ENCODE measurements at regions not wholly inside any gene's neighbourhood (a gene's known extent, or its start where the extent isn't known, plus 50 kb on each side); places are given as distances from the start of the nearest gene placed in this dataset.
"Not testable (repeated sequence)": the region's sequence is repeated elsewhere in the genome, so short reads cannot be mapped to it uniquely, and the experiment has no call there.

DNA sequence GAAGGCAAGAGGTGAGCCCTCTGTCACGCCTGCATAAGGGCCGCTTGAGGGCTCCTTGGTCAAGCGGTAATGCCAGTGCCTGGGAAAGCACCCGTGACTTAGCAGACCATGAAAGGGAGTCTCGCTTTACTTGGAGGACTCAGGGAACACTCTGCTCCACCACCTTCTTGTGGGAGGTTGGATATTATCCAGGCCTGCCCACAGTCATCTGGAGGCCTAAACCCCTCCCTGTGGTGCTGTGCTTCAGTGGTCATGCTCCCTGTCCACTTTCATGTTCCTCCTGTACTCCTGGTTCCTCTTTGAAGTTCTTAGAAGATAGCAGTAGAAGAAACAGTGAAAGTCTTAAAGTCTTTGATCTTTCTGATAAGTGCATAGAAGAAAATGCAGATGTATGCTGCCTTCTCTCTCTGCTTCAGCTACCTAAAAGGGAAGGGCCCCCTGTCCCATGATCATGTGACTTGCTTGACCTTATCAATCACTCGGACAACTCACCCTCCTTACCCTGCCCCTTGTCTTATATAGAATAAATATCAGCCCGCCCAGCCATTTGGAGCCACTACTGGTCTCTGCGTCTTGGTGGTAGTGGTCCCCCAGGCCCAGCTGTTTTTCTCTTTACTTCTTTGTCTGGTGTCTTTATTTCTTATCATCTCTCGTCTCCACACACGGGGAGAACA, 76.8 kb upstream of the GRIN2A start:
- not testable (repeated sequence) for TF ChIP-seq EZH2phosphoT487 (IDR thresholded peaks at IDR 0.05; ENCODE audit: unreplicated experiment); EZH2 (IDR thresholded peaks at IDR 0.05; ENCODE audit: low read depth, unreplicated experiment); ZNF114 (CRISPR knock-in tag; IDR thresholded peaks at IDR 0.05); JUNB (IDR thresholded peaks at IDR 0.05; ENCODE audit: unreplicated experiment); POLR2AphosphoS5 (IDR thresholded peaks at IDR 0.05; ENCODE audit: low read depth); NANOG (IDR thresholded peaks at IDR 0.05; ENCODE audit: borderline replicate concordance); ZNF331 (CRISPR knock-in tag; IDR thresholded peaks at IDR 0.05; ENCODE audit: low read depth); STAT1 (IDR thresholded peaks at IDR 0.05; ENCODE audit: unreplicated experiment)
- TF ChIP-seq, protein P1, sequence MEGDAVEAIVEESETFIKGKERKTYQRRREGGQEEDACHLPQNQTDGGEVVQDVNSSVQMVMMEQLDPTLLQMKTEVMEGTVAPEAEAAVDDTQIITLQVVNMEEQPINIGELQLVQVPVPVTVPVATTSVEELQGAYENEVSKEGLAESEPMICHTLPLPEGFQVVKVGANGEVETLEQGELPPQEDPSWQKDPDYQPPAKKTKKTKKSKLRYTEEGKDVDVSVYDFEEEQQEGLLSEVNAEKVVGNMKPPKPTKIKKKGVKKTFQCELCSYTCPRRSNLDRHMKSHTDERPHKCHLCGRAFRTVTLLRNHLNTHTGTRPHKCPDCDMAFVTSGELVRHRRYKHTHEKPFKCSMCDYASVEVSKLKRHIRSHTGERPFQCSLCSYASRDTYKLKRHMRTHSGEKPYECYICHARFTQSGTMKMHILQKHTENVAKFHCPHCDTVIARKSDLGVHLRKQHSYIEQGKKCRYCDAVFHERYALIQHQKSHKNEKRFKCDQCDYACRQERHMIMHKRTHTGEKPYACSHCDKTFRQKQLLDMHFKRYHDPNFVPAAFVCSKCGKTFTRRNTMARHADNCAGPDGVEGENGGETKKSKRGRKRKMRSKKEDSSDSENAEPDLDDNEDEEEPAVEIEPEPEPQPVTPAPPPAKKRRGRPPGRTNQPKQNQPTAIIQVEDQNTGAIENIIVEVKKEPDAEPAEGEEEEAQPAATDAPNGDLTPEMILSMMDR (conservative IDR thresholded peaks at IDR 0.05; ENCODE audit: low read depth in 2 of 2) = not testable (repeated sequence)
- TF ChIP-seq, protein P2, sequence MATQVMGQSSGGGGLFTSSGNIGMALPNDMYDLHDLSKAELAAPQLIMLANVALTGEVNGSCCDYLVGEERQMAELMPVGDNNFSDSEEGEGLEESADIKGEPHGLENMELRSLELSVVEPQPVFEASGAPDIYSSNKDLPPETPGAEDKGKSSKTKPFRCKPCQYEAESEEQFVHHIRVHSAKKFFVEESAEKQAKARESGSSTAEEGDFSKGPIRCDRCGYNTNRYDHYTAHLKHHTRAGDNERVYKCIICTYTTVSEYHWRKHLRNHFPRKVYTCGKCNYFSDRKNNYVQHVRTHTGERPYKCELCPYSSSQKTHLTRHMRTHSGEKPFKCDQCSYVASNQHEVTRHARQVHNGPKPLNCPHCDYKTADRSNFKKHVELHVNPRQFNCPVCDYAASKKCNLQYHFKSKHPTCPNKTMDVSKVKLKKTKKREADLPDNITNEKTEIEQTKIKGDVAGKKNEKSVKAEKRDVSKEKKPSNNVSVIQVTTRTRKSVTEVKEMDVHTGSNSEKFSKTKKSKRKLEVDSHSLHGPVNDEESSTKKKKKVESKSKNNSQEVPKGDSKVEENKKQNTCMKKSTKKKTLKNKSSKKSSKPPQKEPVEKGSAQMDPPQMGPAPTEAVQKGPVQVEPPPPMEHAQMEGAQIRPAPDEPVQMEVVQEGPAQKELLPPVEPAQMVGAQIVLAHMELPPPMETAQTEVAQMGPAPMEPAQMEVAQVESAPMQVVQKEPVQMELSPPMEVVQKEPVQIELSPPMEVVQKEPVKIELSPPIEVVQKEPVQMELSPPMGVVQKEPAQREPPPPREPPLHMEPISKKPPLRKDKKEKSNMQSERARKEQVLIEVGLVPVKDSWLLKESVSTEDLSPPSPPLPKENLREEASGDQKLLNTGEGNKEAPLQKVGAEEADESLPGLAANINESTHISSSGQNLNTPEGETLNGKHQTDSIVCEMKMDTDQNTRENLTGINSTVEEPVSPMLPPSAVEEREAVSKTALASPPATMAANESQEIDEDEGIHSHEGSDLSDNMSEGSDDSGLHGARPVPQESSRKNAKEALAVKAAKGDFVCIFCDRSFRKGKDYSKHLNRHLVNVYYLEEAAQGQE (IDR thresholded peaks at IDR 0.05; ENCODE audit: unreplicated experiment) = not testable (repeated sequence)

All from GM23338 (cell line).